ENCODE measurements at regions not wholly inside any gene's neighbourhood (a gene's known extent, or its start where the extent isn't known, plus 50 kb on each side); places are given as distances from the start of the nearest gene placed in this dataset.

- TF ChIP-seq POLR2A (IDR thresholded peaks at IDR 0.05) (no peak), CTCF (IDR thresholded peaks at IDR 0.05) (no peak)
Measured at GRCh38 chr10:127827354-127828140, 65.2 kb downstream of the CLRN3 start.

Measured in esophagus squamous epithelium (tissue), 4 donors.